H1 (cell line): ENCODE measurements at regions not wholly inside any gene's neighbourhood (a gene's known extent, or its start where the extent isn't known, plus 50 kb on each side); places are given as distances from the start of the nearest gene placed in this dataset.

Experiments used
- CTCF ChIA-PET: fragments of 300-600 bp; sonication (Branson Sonifier 250); formaldehyde crosslinking; loops from one replicate; lab custom pipeline; 2021; ENCODE audit not compliant: partially characterized antibody; lab: Charles Lee
- POLR2A ChIA-PET: fragments of 300-600 bp; sonication (Branson Sonifier 250); formaldehyde crosslinking; loops from one replicate; lab custom pipeline; 2021; ENCODE audit warnings: inconsistent platforms; ENCODE audit not compliant: partially characterized antibody; lab: Charles Lee
- DNase-seq, 2 experiments: peaks; one replicate each; pipeline versions ENCODE4 v3.0.0 to v3.0.0-alpha.2; 2010 to 2022; ENCODE audit warnings: low spot score in 2 of 2, low read depth in 1 of 2, mixed read lengths in 1 of 2
- FAIRE-seq: peaks from 2 replicates; lab custom pipeline; 2011; peaks lifted over from hg19 to GRCh38; lab: Jason Lieb, UNC
- H2AFZ ChIP-seq: 2 replicates; pipeline ENCODE4 v1.8.1; 2012; ENCODE audit warnings: low read length, inconsistent platforms
- H2AK5ac ChIP-seq: 2 replicates; pipeline ENCODE4 v1.6.1; 2013; ENCODE audit warnings: low read depth, low read length
- H2BK120ac ChIP-seq: replicated peaks from 2 replicates; pipeline ENCODE3; 2013; ENCODE audit warnings: low read depth, low read length, inconsistent platforms
- H2BK12ac ChIP-seq: 2 replicates; pipeline ENCODE4 v1.6.1; 2013; ENCODE audit warnings: low read depth, low read length
- H2BK15ac ChIP-seq: 2 replicates; pipeline ENCODE4 v1.6.1; 2013; ENCODE audit warnings: low read length
- H2BK20ac ChIP-seq: 2 replicates; pipeline ENCODE4 v1.6.1; 2013; ENCODE audit warnings: low read length
- H2BK5ac ChIP-seq: 2 replicates; pipeline ENCODE4 v1.6.1; 2013; ENCODE audit warnings: low read depth, low read length
- H3K14ac ChIP-seq: 2 replicates; pipeline ENCODE4 v1.6.1; 2013; ENCODE audit warnings: inconsistent platforms; ENCODE audit not compliant: insufficient read length
- H3K18ac ChIP-seq: 2 replicates; pipeline ENCODE4 v1.6.1; 2013; ENCODE audit warnings: low read length; ENCODE audit errors: extremely low read depth
- H3K23ac ChIP-seq: 2 replicates; pipeline ENCODE4 v1.6.1; 2013; ENCODE audit warnings: inconsistent platforms; ENCODE audit not compliant: insufficient read length
- H3K23me2 ChIP-seq: 2 replicates; pipeline ENCODE4 v1.6.1; 2013; ENCODE audit warnings: low read depth, low read length
- H3K27ac ChIP-seq: 2 replicates; pipeline ENCODE4 v1.6.1; 2011; ENCODE audit warnings: low read depth, low read length, inconsistent platforms
- H3K27me3 ChIP-seq, 4 experiments: replicated peaks in 1 of 4; 1 replicate in 1 of 4; 2 replicates in 3 of 4; pipeline versions ENCODE4 v1.6.1 to v1.8.1; 2011 to 2013; ENCODE audit warnings: low read length in 3 of 4, mild to moderate bottlenecking in 3 of 4, inconsistent platforms in 2 of 4, mixed read lengths in 2 of 4, moderate library complexity in 1 of 4; ENCODE audit not compliant: control insufficient read depth in 3 of 4, insufficient read depth in 3 of 4; ENCODE audit errors: extremely low read depth in 1 of 4
- H3K36me3 ChIP-seq, 4 experiments: 2 replicates each; pipeline versions ENCODE4 v1.6.1 to v1.8.1; 2011 to 2013; ENCODE audit warnings: mild to moderate bottlenecking in 4 of 4, low read length in 3 of 4, moderate library complexity in 2 of 4, control low read depth in 1 of 4, inconsistent platforms in 1 of 4; ENCODE audit not compliant: insufficient read depth in 4 of 4, control insufficient read depth in 2 of 4
- H3K4ac ChIP-seq: replicated peaks from 2 replicates; pipeline ENCODE3; 2013; ENCODE audit warnings: low read length, low read depth, mixed read lengths, inconsistent platforms; ENCODE audit not compliant: insufficient read length
- H3K4me1 ChIP-seq, 4 experiments: replicated peaks in 1 of 4; 1 replicate in 1 of 4; 2 replicates in 3 of 4; pipeline versions ENCODE4 v1.6.1 to v1.8.1; 2011 to 2013; ENCODE audit warnings: low read length in 3 of 4, inconsistent platforms in 2 of 4, mixed read lengths in 1 of 4; ENCODE audit not compliant: insufficient read depth in 4 of 4, control insufficient read depth in 3 of 4
- H3K4me2 ChIP-seq, 2 experiments: 2 replicates each; pipeline versions ENCODE4 v1.6.1 to v1.8.1; 2011 to 2013; ENCODE audit warnings: low read depth in 2 of 2, low read length in 2 of 2, control low read depth in 1 of 2, inconsistent platforms in 1 of 2, mild to moderate bottlenecking in 1 of 2; ENCODE audit not compliant: insufficient read depth in 1 of 2
- H3K4me3 ChIP-seq, 4 experiments: fragments of 200-600, 300-600 bp in 1 of 4; sonication (generic), shearing (Covaris generic), sonication (Bioruptor Twin) in 1 of 4; 2 replicates each; pipeline versions ENCODE4 v1.5.1 to v1.8.1; 2011 to 2016; ENCODE audit warnings: low read length in 4 of 4, low read depth in 3 of 4, control low read depth in 2 of 4, inconsistent platforms in 2 of 4, mild to moderate bottlenecking in 2 of 4, mixed read lengths in 1 of 4, moderate library complexity in 1 of 4; ENCODE audit not compliant: insufficient read depth in 2 of 4; ENCODE audit errors: extremely low read depth in 1 of 4
- H3K56ac ChIP-seq: replicated peaks from 2 replicates; pipeline ENCODE3; 2013; ENCODE audit warnings: low read depth, mild to moderate bottlenecking, mixed read lengths, low read length, inconsistent platforms; ENCODE audit not compliant: insufficient read length
- H3K79me1 ChIP-seq: 2 replicates; pipeline ENCODE4 v1.6.1; 2013; ENCODE audit warnings: low read depth, low read length, control low read depth
- H3K79me2 ChIP-seq, 2 experiments: 2 replicates each; pipeline versions ENCODE4 v1.6.1 to v1.8.1; 2012 to 2013; ENCODE audit warnings: low read length in 2 of 2, mild to moderate bottlenecking in 2 of 2, inconsistent platforms in 1 of 2; ENCODE audit not compliant: insufficient read depth in 2 of 2, control insufficient read depth in 1 of 2
- H3K9ac ChIP-seq, 4 experiments: replicated peaks in 1 of 4; 1 replicate in 1 of 4; 2 replicates in 3 of 4; pipeline versions ENCODE4 v1.6.1 to v1.8.1; 2011 to 2013; ENCODE audit warnings: low read depth in 3 of 4, low read length in 3 of 4, control low read depth in 2 of 4, mild to moderate bottlenecking in 2 of 4, moderate library complexity in 2 of 4, inconsistent platforms in 1 of 4; ENCODE audit errors: extremely low read depth in 1 of 4
- H3K9me3 ChIP-seq, 2 experiments: 2 replicates each; pipeline versions ENCODE4 v1.6.1 to v1.8.1; 2012 to 2013; ENCODE audit warnings: mild to moderate bottlenecking in 2 of 2, moderate library complexity in 2 of 2, control low read depth in 1 of 2, inconsistent platforms in 1 of 2, low read depth in 1 of 2, low read length in 1 of 2, mixed read lengths in 1 of 2; ENCODE audit not compliant: insufficient read depth in 2 of 2
- H4K20me1 ChIP-seq, 2 experiments: replicated peaks in 1 of 2; 2 replicates each; pipeline versions ENCODE3 to v1.8.1; 2011 to 2013; ENCODE audit warnings: inconsistent platforms in 2 of 2, low read length in 2 of 2, mild to moderate bottlenecking in 1 of 2; ENCODE audit not compliant: insufficient read depth in 2 of 2, control insufficient read depth in 1 of 2
- H4K5ac ChIP-seq: 2 replicates; pipeline ENCODE4 v1.6.1; 2013; ENCODE audit warnings: low read length, low read depth, mixed read lengths, inconsistent platforms; ENCODE audit not compliant: insufficient read length
- H4K8ac ChIP-seq: 2 replicates; pipeline ENCODE4 v1.8.0; 2013; ENCODE audit warnings: mild to moderate bottlenecking, moderate library complexity, low read length, inconsistent platforms; ENCODE audit not compliant: insufficient read depth; ENCODE audit errors: extremely low read depth
- H4K91ac ChIP-seq: replicated peaks from 2 replicates; pipeline ENCODE3; 2013; ENCODE audit warnings: low read length, mixed read lengths, inconsistent platforms; ENCODE audit not compliant: insufficient read length
- BACH1 ChIP-seq: IDR thresholded peaks from 2 replicates; pipeline ENCODE4 v1.6.1; 2012; ENCODE audit warnings: low read length, improper control_type of control experiment
- CEBPB ChIP-seq: IDR thresholded peaks from 2 replicates; pipeline ENCODE4 v1.6.1; 2012; ENCODE audit warnings: low read depth, low read length
- EGR1 ChIP-seq: IDR thresholded peaks from 2 replicates; pipeline ENCODE4 v1.6.1; 2011; ENCODE audit warnings: low read depth, low read length, borderline replicate concordance
- EP300 ChIP-seq, 2 experiments: IDR thresholded peaks; 1 replicate in 1 of 2; 2 replicates in 1 of 2; pipeline ENCODE4 v1.6.1; 2011 to 2012; ENCODE audit warnings: low read depth in 2 of 2, low read length in 2 of 2, mild to moderate bottlenecking in 2 of 2, borderline replicate concordance in 1 of 2, inconsistent platforms in 1 of 2, moderate library complexity in 1 of 2
- KDM5A ChIP-seq: fragments of 200-600 bp; IDR thresholded peaks from 2 replicates; pipeline ENCODE4 v1.7.1; 2012; ENCODE audit warnings: mild to moderate bottlenecking, low read length, inconsistent platforms, mixed read lengths
- MAFK ChIP-seq: IDR thresholded peaks from 2 replicates; pipeline ENCODE4 v1.6.1; 2012; ENCODE audit warnings: low read depth, mild to moderate bottlenecking, improper control_type of control experiment, low read length
- NANOG ChIP-seq: IDR thresholded peaks from 2 replicates; pipeline ENCODE4 v1.6.1; 2011; ENCODE audit warnings: low read length, low read depth, mild to moderate bottlenecking, inconsistent platforms; ENCODE audit not compliant: insufficient read depth, poor library complexity, severe bottlenecking
- NRF1 ChIP-seq: IDR thresholded peaks from 2 replicates; pipeline ENCODE4 v1.6.1; 2011; ENCODE audit warnings: mild to moderate bottlenecking, low read depth, low read length, improper control_type of control experiment
- RFX5 ChIP-seq: IDR thresholded peaks from 2 replicates; pipeline ENCODE4 v1.6.1; 2011; ENCODE audit warnings: low read depth, low read length, improper control_type of control experiment, borderline replicate concordance
- SIX5 ChIP-seq: IDR thresholded peaks from 2 replicates; pipeline ENCODE4 v1.6.1; 2011; ENCODE audit warnings: mild to moderate bottlenecking, low read depth, low read length
- SP1 ChIP-seq: IDR thresholded peaks from 2 replicates; pipeline ENCODE4 v1.6.1; 2011; ENCODE audit warnings: low read depth, low read length
- WGBS, 2 experiments: shearing (Covaris generic) in 1 of 2; methylation state at CpG; one replicate each; pipeline versions ENCODE4 v1.1.6 to v1.1.7; 2013 to 2015; ENCODE audit warnings: low lambda C conversion rate in 2 of 2, mixed read lengths in 2 of 2, inconsistent platforms in 1 of 2, low coverage in 1 of 2, missing lambda C conversion rate in 1 of 2; ENCODE audit not compliant: insufficient replicate concordance in 2 of 2, insufficient coverage in 1 of 2, insufficient read length in 1 of 2; ENCODE audit errors: extremely low coverage in 1 of 2, missing lambda C conversion rate in 1 of 2; 5-methylcytosine and 5-hydroxymethylcytosine counted together

DNA sequence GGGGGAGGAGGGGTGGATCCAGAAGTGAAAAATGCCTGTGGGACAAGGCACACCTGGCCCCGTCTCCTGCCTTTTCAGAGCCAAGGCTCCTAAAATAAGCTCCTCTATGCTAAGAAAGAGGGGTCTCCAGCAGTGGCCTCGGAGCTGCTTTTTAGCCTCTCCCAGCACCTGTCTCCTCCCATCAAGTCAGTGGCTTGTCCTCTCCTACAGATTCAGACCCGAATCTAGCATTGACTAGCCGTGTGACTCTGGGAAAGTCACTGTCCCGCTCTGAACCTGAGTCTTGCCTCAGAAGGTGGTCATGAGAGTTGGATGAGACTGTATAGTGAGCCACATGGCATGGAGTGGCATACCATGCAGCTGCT lies 90.8 kb upstream of the THY1 start:
- Histone ChIP-seq H3K4ac (no peak overlapping the region), H3K27ac (no peak overlapping the region), H2AK5ac (no peak overlapping the region), H3K23me2 (peaks cover 2% of the 10 kb centered on the region; the same call in 1 of the 2 replicates), H2AFZ (no peak overlapping the region), H3K18ac (no peak overlapping the region), H4K8ac (no peak overlapping the region), H2BK5ac (no peak overlapping the region), H2BK12ac (no peak overlapping the region), H4K5ac (no peak overlapping the region), H3K56ac (no peak overlapping the region), H3K36me3 (no peaks in the 10 kb centered on the region), H3K14ac (no peak overlapping the region), H3K79me1 (no peaks in the 10 kb centered on the region), H4K20me1 (peaks cover 0 to 2% of the 10 kb centered on the region in 2 experiments), H3K4me1 (peaks cover 0 to 6% (median 1%) of the 10 kb centered on the region in 4 experiments; a peak in 3 of 7 replicates), H2BK20ac (no peak overlapping the region), H2BK120ac (no peak overlapping the region), H3K4me3 (no peak overlapping the region), H3K23ac (no peak overlapping the region), H3K4me2 (no peak overlapping the region), H2BK15ac (no peak overlapping the region), H3K27me3 (no peaks in the 10 kb centered on the region), H4K91ac (no peak overlapping the region), H3K79me2 (no peaks in the 10 kb centered on the region), H3K9ac (no peak overlapping the region), H3K9me3 (no peaks in the 10 kb centered on the region)
- DNase-seq (no peak), FAIRE-seq (no peak)
- ChIA-PET CTCF (interaction anchor here (0.8 to 6.8 kb wide), 13 partner anchors 11 to 207 kb away, joined by 3 to 43 read pairs (median 5); no protein-coding TSS in a partner anchor), POLR2A (interaction anchor here (1.6 kb wide), 1 partner anchor 11 kb away, joined by 3 read pairs; no protein-coding TSS in a partner anchor)
- 89% methylated on average over 5 of the region's 5 CpGs; no CpG with 5 or more reads in 1 of the 2 experiments for WGBS, 2 experiments
- no peak for TF ChIP-seq NANOG
- TF ChIP-seq RFX5, result no peak
- TF ChIP-seq NRF1, result no peak
- TF ChIP-seq SIX5, result no peak
- TF ChIP-seq MAFK, result no peak
- TF ChIP-seq CEBPB, result no peak
- TF ChIP-seq EGR1, result no peak
- TF ChIP-seq BACH1, result no peak
- TF ChIP-seq EP300 (IDR thresholded peaks at IDR 0.05; ENCODE audit: borderline replicate concordance in 1 of 2, low read depth in 2 of 2, low read length in 2 of 2), result no peak
- no peak for TF ChIP-seq KDM5A
- no peak for TF ChIP-seq SP1
